ENCODE measurements at regions not wholly inside any gene's neighbourhood (a gene's known extent, or its start where the extent isn't known, plus 50 kb on each side); places are given as distances from the start of the nearest gene placed in this dataset.
A peak's percentile ranks its signal among the peaks of the same experiment; 100 is the strongest.

GRCh38 chr3:48067271-48067670 lies 51.1 kb upstream of the MAP4 start:
- Histone ChIP-seq H3K4me1 (peaks cover 77% of the 10 kb centered on the region), H3K9me3 (no peaks in the 10 kb centered on the region), H3K27me3 (ENCODE audit: insufficient read depth in 3 of 3, low read length in 2 of 3) (no peaks in the 10 kb centered on the region), H3K4me3 (no peak overlapping the region), H3K27ac (peak overlapping the region; percentile 75), H3K36me3 (ENCODE audit: insufficient read depth in 1 of 2, low read depth in 1 of 2) (peaks cover 0 to 18% of the 10 kb centered on the region in 2 donors)
- WGBS, 3 donors, result 93 to 97% (median 94%) methylated on average over 4 of the region's 4 CpGs
- intact Hi-C loops (cut with DNase I), result loop anchor here in 1 of 2 donors (5.0 kb wide), 1 partner anchor 35 kb away; no protein-coding TSS in a partner anchor
- TF ChIP-seq CTCF (IDR thresholded peaks at IDR 0.05), result no peak
- ATAC-seq (no peak), DNase-seq (no peak)

Measured in psoas muscle (tissue), 7 donors.